ENCODE measurements at regions not wholly inside any gene's neighbourhood (a gene's known extent, or its start where the extent isn't known, plus 50 kb on each side); places are given as distances from the start of the nearest gene placed in this dataset.

DNA sequence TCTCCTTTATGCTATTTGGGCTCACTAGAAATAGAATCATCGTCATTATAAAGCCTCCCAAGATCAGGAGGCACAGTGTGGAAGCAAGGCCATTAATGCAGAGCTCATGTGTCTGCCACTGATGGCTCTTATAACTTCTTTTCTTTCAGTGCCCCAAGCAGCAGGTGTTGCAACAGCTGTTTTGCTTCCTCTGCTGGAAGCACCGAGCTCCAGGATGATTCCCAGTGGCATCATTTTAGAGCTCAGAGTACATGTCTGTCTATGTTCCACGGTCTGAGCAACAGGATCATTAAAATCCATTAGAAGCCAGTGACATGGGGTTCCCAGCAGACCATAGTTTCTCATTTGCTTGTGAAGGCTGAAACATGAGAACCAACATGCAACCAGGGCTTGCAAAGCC, 803.0 kb upstream of the FAT3 start:
- DNase-seq = no peak

DNA sequence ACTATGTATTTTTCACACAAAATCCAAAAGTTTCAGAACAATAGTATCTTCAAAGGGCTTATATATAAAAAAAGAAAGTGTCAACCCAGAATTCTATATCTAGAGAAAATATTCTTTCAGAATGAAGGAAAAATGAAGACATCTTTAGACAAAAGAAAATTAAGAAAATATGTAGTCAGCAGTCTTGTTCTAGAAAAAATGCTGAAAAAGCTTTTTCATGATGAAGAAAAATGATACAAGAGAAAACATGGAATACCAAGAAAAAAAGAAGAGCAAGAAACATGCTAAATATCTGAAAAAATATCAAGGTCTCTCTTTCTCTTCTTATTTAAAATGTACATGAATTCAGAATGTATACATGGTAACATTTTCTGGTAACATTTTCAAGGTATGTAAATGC, 816.8 kb upstream of the FAT3 start:
- DNase-seq = no peak

DNA sequence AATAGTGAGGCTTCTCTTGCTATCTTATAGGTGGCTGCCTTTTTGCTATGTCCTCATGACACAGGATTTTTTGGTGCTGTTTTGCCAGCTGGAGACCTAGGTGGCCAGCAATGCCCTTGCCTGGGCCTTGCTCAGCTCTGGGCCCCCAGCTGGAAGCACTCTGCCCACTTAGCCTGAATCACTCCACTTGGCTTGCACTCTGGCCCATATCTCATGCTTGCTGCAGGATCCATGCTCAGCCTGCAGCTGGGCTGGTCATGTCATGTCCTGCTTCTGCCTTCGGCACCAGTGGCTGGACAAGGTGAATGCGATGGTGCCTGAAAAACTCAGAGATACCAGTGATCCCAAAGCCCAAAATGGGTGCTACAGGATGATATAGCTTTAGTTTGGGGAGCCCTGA, 818.6 kb upstream of the FAT3 start:
- DNase-seq = no peak

DNA sequence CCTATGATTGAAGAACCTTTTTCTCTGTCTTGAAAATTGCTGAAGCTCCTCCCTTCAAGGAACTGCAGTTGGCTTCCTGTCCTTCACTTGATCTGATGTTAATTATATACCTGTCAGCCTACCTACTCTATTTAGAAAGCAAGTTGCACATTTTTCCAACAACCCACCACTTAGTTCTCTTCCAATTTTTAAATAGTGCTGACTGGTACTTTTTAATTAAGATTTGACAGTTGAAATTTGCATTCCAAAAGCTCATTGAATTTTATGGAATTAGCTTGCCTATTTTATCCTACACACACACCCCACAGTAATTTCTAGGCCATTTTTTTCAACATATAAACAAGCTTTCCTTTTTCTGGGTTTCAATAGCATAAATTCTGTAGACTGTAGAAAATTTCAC, 820.3 kb upstream of the FAT3 start:
- DNase-seq = no peak

DNA sequence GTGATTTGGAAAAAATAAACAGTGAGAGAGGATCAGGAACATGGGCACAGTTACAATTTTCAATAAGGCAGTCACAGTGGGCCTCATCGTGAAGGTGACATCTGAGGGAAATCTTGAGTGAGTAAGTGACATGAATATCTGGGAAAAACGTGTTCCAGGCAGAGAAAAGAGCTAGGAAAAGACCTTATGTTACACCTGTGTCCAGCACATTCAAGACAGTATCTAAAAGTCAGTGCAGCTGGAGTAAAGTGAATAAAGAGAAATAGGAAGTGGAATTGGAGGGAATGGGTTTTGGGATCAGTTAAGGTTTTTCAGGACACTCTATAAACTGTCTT, 827.5 kb upstream of the FAT3 start:
- DNase-seq = no peak

DNA sequence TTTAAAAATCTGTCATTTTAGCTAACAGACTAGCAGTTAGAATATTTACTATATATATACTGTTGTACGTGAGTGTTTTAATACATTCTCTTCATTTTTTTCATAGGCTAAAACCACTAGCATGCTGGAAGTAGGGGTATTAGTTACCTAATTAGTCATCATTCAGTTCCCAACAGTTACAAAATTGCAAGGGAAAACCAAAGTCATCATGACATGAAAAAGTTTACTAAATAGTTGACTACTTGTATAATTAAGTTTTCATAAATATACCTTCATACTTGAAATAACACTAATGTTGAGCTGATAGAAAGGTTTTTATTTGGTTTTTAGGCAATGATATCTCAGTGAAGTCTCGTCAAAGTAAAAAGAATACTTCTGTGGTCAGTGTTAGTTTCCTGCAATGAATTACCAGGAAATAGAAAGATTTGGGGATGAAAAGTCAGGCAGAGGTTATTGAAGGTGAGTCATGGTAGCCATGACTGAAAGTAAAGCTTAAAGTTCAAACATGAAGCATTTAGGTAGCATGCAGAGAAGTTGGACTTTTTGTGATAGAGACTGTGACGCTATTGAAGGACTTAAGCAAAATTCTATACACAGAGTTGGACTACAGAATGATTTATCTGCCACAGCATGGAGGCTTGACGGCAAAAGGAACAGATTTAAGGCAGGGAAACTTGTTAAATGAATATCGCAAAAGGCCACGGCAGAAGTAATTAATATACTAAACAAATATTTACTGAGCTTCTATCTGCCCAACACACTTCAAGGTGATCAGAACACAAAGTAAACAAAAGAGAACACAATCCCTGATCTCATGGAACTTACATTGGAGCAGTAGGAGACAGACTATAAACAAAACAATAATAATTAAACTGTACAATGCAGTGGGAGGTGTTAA, 828.1 kb upstream of the FAT3 start:
- no peak for DNase-seq

DNA sequence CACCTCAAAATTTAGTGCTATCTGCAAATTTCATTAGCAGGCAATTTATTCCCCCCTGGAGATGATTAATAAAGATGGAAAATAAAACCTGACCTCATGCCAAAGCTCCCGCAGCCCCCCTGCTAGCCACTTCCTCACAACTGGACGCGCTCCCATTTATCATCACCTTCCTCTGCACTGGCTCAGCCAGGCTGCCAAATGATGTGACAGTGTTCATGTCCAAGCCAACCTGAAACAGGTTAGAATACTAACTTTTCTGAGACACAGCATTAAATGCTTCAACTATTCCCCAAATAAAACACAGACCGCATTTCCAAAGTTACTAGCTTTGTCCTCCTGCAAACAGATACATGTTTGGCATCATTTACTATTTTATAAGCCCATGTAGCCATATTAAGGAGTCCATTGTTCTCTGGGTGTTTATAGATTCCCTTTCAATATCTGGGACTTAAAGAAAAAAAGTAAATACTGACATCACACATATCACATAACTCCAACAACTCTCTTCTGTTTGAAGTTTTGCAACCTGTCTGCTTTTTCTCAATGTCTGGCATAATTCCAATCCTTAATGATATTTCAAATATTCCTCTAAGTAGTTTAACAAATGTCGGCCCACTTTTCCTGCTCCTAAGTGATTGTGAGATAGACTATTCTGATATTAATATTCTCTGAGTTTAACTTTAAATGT, 829.7 kb upstream of the FAT3 start:
- DNase-seq = no peak

DNA sequence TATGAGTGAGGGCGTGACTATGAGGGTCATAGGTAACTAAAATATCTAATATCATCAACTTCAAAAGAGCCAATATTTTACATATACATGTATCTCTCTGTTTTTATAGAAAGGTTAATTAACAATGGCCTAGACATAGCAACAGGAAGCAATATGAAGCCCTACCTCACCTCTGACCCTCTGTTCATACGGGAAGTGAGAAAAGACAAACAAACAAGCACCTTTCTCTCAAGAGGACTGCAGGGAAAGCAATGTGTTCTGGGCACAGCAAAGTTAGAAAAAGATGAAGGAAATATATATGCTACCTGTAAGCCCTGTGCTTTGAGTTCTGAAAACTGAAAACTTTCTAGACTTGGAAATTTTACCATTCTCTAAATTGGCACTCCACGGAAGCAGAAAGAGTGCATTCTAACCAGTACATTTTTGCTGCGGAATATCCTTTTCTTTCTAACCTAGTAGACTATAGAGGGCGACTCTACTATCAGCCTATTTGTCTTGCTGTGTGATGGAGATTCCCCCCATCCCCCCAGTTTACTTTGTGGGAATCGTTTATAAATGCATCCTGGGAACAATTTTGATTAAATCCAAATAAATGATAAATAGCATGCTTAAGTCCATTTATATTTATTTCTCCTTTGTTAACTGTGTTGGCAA, 830.4 kb upstream of the FAT3 start:
- DNase-seq = no peak

DNA sequence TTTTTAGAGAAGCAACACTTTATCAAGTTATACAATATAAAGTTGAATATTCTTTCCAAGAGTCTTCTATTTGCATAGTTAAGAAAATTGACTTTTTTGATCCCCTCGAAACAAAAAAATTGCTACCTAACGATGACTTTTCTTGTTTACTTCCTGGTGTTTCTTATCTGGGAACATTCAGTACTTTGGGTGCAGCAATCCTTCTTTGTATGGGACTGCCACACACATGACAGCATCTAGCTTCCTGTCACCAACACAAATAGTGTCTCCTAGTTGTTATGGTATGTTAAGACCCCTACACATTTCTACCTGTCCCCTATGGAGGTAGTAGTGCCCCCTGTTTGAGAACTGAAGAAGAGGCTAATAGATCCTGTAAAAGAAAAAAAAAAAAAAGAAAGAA, 841.7 kb upstream of the FAT3 start:
- DNase-seq = no peak

DNA sequence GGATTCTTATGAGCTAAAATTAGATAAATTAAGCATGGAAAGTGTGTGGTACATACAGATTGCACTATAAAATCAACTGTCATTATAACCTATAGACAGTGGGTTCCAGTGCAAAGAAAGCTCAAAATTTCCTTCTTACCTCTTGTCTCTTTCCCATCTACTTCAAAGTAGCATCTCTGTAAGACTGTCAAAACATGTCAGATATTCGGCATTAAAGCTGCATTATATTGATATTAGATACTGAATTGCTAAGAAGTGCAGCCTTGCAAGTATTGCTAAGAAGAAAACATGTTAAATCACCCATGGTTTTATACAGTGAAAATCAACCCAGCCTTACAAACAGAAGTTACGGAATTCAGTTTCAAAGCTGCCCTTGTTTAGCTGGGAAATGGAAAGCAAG, 849.8 kb upstream of the FAT3 start:
- no peak for DNase-seq

DNA sequence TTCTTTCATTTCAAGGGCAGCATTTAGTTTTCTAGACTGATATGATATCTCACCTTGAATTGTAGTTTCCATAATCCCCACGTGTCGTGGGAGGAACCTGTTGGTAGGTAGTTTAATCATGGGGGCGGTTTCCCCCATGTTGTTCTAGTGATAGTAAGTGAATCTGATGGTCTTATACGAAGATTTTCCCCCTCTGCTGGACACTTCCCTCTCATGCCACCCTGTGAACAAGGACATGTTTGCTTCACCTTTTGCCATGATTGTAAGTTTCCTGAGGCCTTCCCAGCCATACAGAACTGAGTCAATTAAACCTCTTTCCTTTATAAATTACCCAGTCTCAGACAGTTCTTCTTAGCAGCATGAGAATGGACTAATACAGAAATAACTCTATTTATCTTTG, 851.1 kb upstream of the FAT3 start:
- no peak for DNase-seq

DNA sequence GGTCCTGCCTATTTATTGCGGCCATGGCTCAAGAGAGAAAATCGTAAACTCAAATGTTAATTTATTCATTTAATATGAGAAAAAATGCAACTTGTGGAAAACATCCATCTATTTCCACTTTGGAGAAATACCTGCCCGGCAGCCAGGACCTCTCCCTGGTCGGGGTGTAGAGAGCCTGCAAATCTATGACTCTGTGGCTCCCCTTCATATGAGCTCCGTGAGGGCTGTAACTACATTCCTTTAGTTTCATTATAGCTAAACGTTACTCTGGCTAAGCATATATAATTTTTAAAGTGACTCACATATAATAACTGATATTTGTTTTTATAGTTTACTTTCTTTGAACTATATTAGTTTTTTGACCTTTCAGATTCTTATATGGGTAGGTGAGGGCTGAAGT, 857.8 kb upstream of the FAT3 start:
- DNase-seq = no peak

DNA sequence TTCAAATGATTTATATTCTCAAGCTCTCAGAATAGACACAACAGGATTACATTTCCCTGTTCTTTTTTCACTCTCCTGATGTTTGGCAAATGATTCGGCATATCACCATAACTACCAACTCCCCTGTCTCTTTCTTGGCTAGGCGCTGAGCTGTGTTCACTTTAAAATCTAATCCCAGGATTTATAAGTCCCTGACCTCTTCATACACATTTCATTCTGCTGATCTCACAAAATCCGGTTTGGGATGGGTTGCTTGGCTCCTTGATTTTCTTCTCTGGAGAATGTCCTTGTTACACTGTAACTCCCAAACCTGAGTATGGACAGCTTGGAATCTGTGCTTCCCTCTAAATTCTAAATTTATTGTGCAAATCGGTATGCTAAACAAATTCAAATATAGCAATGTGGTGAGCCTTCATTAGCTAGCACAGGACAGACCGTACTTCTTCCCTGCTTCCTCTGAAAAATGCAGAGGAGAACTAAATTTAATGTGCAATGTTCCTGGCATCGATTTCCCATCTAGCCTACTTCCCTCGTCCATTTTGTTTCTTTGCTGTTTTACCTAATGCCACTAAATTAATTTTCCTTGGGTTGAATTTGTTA, 858.5 kb upstream of the FAT3 start:
- no peak for DNase-seq

DNA sequence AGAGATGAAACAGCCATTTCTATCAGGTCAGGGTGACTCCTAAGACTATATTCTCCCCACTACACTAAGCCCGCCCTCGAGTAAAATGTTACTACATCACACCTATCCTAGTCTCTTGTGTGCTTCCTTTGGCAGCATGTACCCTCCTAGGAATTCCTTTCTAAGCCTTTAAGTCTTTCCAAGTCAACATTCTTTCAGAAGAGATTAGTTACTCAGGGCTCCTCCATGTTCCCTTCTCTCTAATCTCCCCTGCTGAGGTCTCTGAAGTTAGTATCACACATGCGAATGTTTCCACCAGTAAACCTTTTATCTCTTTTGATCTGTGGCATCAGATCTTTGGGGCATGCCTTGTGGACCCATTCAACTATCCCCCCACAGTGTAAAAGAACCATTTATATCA, 873.7 kb upstream of the FAT3 start:
- DNase-seq = no peak

DNA sequence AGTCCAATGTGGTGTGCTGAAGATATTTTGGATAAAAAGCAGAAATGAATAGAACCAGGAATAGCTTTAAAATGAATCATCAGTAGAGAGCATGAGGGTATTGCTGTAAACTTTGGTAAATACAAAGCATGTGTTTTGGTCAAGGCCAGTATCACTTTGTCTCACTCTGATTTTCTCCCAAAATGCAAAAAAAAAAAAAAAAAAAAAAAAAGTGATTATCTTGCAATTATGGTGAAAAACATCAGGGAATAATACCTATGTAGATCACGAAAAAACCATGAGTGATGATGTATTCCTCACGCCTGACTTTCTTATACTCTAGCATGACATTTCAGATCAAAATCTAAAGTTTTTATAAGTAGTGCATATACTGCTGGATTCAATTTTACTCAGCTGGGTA, 897.9 kb upstream of the FAT3 start:
- DNase-seq = no peak

DNA sequence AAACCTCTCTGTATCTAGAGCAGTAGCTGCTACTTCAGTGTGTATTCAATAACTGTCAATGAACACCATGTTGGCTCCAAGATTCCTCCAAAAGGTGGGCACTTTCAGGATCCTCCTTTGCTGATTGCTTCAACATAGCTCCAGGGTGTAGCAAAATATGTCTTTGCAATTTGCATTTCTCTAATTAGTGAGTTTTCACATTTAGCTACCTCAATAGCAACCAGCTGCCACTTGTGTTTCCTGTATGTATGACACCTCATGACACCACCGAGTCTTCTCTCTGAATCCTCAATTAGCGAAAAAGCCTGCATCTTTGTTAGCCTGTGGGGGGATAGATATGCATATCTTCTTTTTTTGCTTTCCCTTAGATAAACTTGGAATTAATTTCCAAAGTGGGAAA, 898.3 kb upstream of the FAT3 start:
- DNase-seq = no peak

DNA sequence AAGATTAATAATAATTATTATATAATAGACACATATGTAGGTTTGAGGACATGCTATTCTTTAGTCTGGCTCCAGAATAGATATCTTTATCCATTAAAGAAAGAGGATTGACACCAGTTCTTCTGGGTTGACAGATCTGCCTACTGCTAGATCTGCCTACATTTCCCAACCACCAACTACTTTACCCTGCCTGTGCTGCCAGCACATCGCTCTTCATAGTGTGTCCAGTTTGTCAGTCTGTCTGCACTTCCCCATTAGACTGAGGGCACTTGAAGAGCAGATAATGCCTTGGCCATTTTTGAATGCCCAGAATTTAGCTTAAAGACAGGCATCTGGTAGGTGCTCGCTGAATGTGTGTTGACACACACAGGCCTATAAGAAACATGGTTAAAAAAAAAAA, 910.1 kb upstream of the FAT3 start:
- no peak for DNase-seq

DNA sequence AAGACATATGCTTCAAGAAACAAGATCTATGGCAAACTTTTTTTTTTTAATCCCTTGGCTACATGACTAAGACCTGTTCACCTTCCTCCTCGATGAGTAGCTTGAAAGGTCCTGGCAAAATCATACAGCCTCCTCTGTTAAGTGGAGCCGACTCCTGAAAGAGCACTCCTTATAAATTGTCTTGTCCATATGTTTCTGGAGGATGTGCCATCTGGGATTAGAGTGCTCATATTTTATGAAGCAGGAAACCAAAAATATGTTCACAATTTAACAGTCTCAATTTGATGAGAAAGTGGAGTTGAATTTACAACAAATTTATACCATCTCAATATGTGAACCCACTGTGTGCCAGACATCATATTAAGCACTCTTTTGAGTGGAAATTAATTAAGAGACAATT, 912.1 kb upstream of the FAT3 start:
- DNase-seq = no peak

DNA sequence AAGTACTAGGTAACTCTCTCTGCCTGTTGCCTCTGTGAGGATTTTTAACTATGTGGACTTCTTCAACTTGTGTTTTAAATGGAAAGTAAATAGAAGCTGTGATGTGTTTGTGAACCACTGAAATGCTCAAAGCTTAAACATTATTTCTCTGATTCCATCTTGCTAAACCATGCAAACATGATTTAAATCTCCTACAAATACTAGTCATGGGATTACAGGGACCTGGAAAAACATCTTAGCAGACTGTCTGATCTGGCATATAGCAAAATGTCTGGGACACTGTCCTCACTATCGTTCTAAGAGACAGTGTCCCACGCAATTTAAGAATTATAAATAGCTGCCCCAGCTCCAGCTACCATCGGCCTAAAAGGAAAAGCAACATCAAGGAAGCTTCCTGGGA, 914.5 kb upstream of the FAT3 start:
- DNase-seq = no peak

DNA sequence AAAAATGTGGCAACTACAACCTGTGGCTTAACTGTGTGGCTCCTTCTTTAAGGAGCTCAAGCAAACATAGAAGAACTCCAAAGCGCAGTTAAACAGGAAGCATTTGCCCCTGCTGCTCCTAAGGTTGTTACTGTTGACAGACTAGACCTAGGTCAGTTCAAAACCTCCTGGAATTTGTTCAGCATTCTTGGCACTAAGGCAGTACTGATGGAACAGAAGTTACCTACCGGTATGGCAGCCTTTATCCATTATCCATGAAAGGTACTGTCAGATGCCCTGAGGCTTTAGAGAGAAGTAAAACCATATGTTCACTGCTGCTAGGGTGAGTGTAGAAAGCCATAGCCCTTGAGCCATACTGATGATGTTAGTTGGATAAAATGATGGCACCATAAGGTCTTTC, 916.5 kb upstream of the FAT3 start:
- DNase-seq = no peak

DNA sequence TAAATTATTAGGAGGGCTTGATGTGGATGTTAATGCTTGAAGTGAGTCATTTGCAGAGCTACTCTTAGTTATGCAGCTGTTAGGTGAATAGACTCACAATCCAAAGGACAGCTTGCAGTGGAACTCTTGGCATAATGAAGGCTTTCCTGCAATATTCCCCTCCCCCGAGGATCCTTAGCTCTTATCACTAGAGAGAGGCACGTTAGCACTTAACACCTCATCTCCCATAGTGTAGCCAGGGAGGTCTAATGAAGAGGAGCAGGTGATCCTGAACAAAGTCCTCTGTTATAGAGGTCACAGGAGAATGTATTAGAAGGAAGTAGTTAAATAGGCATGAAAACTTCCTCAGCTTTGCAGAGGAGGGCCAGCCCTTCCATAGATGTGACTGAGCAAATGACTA, 919.2 kb upstream of the FAT3 start:
- no peak for DNase-seq

DNA sequence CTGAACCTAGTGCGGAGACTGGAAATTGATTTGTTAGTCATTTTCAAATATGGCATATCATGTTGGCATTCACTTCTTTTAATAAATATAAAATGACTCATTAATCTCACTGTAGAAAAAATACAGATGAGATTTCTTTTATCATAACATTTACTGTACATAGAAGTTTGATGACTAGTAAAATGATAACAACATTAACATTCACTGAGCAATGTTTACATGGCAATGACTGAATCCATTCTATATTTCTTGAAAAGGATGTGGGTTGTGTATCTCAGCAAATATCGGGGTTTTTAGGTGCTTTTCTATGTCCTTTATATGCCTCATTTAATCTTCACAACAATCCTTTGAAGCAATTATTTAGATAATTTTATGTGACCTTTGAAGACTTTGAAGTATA, 920.9 kb upstream of the FAT3 start:
- no peak for DNase-seq

DNA sequence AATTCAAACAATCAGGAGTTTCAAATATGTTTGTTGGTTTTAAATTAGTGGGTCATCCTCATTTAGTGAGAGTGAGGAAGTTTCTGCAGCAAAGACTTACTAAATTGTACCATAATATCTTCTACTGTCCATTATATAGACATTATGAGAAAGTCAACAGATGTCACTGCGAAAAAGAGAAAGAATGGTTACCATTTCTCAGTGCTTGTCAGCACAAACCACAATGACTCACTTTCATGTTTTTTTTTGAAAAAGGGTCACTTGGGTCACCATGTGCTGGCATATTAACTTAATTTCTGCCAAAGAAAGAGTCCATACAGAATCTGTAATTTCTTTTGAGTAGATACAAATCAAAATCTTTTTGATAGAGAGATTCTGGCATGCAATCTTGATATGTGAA, 924.6 kb upstream of the FAT3 start:
- DNase-seq = no peak

DNA sequence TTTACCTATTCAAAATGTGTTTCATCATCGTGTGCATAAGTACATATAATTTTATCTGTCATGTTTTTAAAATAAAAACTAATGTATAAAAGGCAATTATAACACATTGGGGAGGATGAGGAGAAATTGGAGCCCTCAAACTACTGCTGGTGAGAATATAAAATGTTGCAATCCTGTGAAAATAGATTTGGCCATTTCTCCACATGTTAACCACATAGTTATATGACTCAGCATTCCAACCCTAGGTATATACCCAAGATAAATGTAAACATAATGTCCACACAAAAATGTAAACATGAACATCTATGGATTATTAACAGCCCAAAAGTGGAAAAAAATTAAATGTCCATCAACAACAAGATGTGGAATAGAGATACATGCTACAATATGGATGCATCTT, 928.0 kb upstream of the FAT3 start:
- DNase-seq = no peak
